GM23338 (cell line): ENCODE measurements at regions not wholly inside any gene's neighbourhood (a gene's known extent, or its start where the extent isn't known, plus 50 kb on each side); places are given as distances from the start of the nearest gene placed in this dataset.

Experiments used
- ATAC-seq: fragments of 200-7000 bp; cut with Tn5 transposase; 3 replicates; pipeline ENCODE4 v1.9.1; 2020
- DNase-seq: peaks from one replicate; pipeline ENCODE4 v3.0.0-alpha.2; 2015; ENCODE audit warnings: low spot score
- H2AFZ ChIP-seq: fragments of 200-600 bp; sonication (generic); 2 replicates; pipeline ENCODE4 v1.8.0; 2016; ENCODE audit warnings: antibody characterized with exemption, mild to moderate bottlenecking, moderate library complexity
- H3F3A ChIP-seq: fragments of 200-600 bp; sonication (generic); replicated peaks from 2 replicates; pipeline ENCODE4 v1.8.0; 2017; ENCODE audit warnings: antibody characterized with exemption, mixed run types, low read depth
- H3K27ac ChIP-seq: fragments of 200-600 bp; sonication (generic); 2 replicates; pipeline ENCODE4 v1.6.1; 2016; ENCODE audit warnings: low read depth
- H3K27me3 ChIP-seq: fragments of 200-600 bp; sonication (generic); 2 replicates; pipeline ENCODE4 v1.8.0; 2016; ENCODE audit warnings: mild to moderate bottlenecking, mixed run types, moderate library complexity; ENCODE audit not compliant: insufficient read depth
- H3K36me3 ChIP-seq: fragments of 200-600 bp; sonication (generic); 2 replicates; pipeline ENCODE4 v1.8.0; 2016; ENCODE audit warnings: mild to moderate bottlenecking; ENCODE audit not compliant: insufficient read depth
- H3K4me1 ChIP-seq: fragments of 200-600 bp; sonication (generic); 2 replicates; pipeline ENCODE4 v1.8.0; 2016; ENCODE audit warnings: mild to moderate bottlenecking, moderate library complexity; ENCODE audit not compliant: insufficient read depth
- H3K4me2 ChIP-seq: fragments of 200-600 bp; sonication (generic); 2 replicates; pipeline ENCODE4 v1.7.1; 2017; ENCODE audit warnings: mixed run types
- H3K4me3 ChIP-seq: fragments of 200-600 bp; sonication (generic); 2 replicates; pipeline ENCODE4 v1.6.1; 2016; ENCODE audit warnings: mixed run types
- H3K79me2 ChIP-seq: fragments of 200-600 bp; sonication (generic); replicated peaks from 2 replicates; pipeline ENCODE4 v1.8.0; 2017; ENCODE audit warnings: mild to moderate bottlenecking; ENCODE audit not compliant: insufficient read depth
- H3K9me2 ChIP-seq: fragments of 200-600 bp; sonication (generic); 2 replicates; pipeline ENCODE4 v1.8.0; 2017; ENCODE audit not compliant: insufficient read depth
- H4K20me1 ChIP-seq: fragments of 200-600 bp; sonication (generic); replicated peaks from 2 replicates; pipeline ENCODE4 v1.8.0; 2017; ENCODE audit warnings: mild to moderate bottlenecking; ENCODE audit not compliant: insufficient read depth
- H3K27ac Mint-ChIP-seq: 2 replicates; pipeline ENCODE4 v1.8.0; 2020; ENCODE audit warnings: inconsistent platforms, mild to moderate bottlenecking, moderate library complexity, mixed read lengths
- H3K27me3 Mint-ChIP-seq: 3 replicates; pipeline ENCODE4 v1.8.0; 2022; ENCODE audit warnings: low read depth, mild to moderate bottlenecking, moderate library complexity, mixed read lengths, inconsistent platforms; ENCODE audit not compliant: insufficient read depth, poor library complexity
- H3K36me3 Mint-ChIP-seq: 3 replicates; pipeline ENCODE4 v1.8.0; 2021; ENCODE audit warnings: low read depth, mild to moderate bottlenecking, inconsistent platforms, moderate library complexity, mixed read lengths
- H3K4me1 Mint-ChIP-seq: 3 replicates; pipeline ENCODE4 v1.8.0; 2020; ENCODE audit warnings: mild to moderate bottlenecking, inconsistent platforms, mixed read lengths
- H3K4me3 Mint-ChIP-seq: 3 replicates; pipeline ENCODE4 v1.8.0; 2021; ENCODE audit warnings: moderate library complexity, mild to moderate bottlenecking, inconsistent platforms, mixed read lengths
- H3K9me3 Mint-ChIP-seq: 3 replicates; pipeline ENCODE4 v1.8.0; 2020; ENCODE audit warnings: moderate library complexity, mild to moderate bottlenecking, inconsistent platforms, mixed read lengths
- CREB1 ChIP-seq: fragments of 250-450 bp; sonication (Bioruptor Pico); IDR thresholded peaks from 2 replicates; pipeline ENCODE4 v1.5.0; 2020; ENCODE audit warnings: low read depth, mild to moderate bottlenecking, moderate library complexity
- CTCF ChIP-seq, 2 experiments: fragments of 200-600 bp in 1 of 2; sonication (generic) in 1 of 2; conservative IDR thresholded peaks; 2 replicates each; pipeline versions ENCODE4 v1.5.1 to v1.6.1; 2016 to 2017; ENCODE audit warnings: antibody characterized with exemption in 2 of 2, low read depth in 2 of 2, mild to moderate bottlenecking in 2 of 2, moderate library complexity in 1 of 2
- ETS1 ChIP-seq: IDR thresholded peaks from 2 replicates; pipeline ENCODE4 v1.6.1; 2016; ENCODE audit warnings: antibody characterized with exemption
- EZH2 ChIP-seq: fragments of 200-600 bp; sonication (generic); IDR thresholded peaks from one replicate; pipeline ENCODE4 v1.8.0; 2017; ENCODE audit warnings: antibody characterized with exemption, mild to moderate bottlenecking, low read depth; ENCODE audit not compliant: unreplicated experiment
- JUNB ChIP-seq: IDR thresholded peaks from one replicate; pipeline ENCODE4 v1.6.1; 2016; ENCODE audit warnings: antibody characterized with exemption; ENCODE audit not compliant: unreplicated experiment
- REST ChIP-seq: IDR thresholded peaks from one replicate; pipeline ENCODE4 v1.6.1; 2018; ENCODE audit warnings: antibody characterized with exemption; ENCODE audit not compliant: unreplicated experiment
- ZNF114 ChIP-seq: fragments of 250-450 bp; sonication (Bioruptor Pico); IDR thresholded peaks from 2 replicates; pipeline ENCODE4 v1.5.0; 2020; ENCODE audit warnings: mild to moderate bottlenecking, moderate library complexity
- ZNF462 ChIP-seq: fragments of 250-450 bp; sonication (Bioruptor Pico); IDR thresholded peaks from 2 replicates; pipeline ENCODE4 v1.5.0; 2020; ENCODE audit warnings: mild to moderate bottlenecking, moderate library complexity

GRCh38 chr3:150216041-150216811 is 191.9 kb upstream of the TSC22D2 start:
- Mint-ChIP-seq H3K9me3 (peaks cover 8% of the 10 kb centered on the region; the same call in 1 of the 3 replicates), H3K4me3 (no peak overlapping the region), H3K4me1 (peaks cover 20% of the 10 kb centered on the region), H3K36me3 (no peaks in the 10 kb centered on the region; the same call in 2 of the 3 replicates), H3K27me3 (peaks cover 1% of the 10 kb centered on the region), H3K27ac (no peak overlapping the region)
- H3K9me2 ChIP-seq = peaks cover 3% of the 10 kb centered on the region; the same call in 1 of the 2 replicates
- peak; percentile 62 for ATAC-seq
- no peaks in the 10 kb centered on the region for H3K36me3 ChIP-seq
- peaks cover 14% of the 10 kb centered on the region for H3K4me1 ChIP-seq
- H3F3A ChIP-seq = no peaks in the 10 kb centered on the region
- no peak overlapping the region for H3K4me2 ChIP-seq
- H3K27me3 ChIP-seq = no peaks in the 10 kb centered on the region
- H4K20me1 ChIP-seq = no peaks in the 10 kb centered on the region
- H3K4me3 ChIP-seq = no peak overlapping the region
- no peak overlapping the region for H3K27ac ChIP-seq
- no peaks in the 10 kb centered on the region for H3K79me2 ChIP-seq
- peak overlapping the region; percentile 81 for H2AFZ ChIP-seq
- TF ChIP-seq ZNF114 (CRISPR knock-in tag) (no peak), CTCF (conservative IDR thresholded peaks at IDR 0.05; ENCODE audit: low read depth in 2 of 2) (no peak), CREB1 (no peak), JUNB (no peak), REST (no peak), EZH2 (no peak), ETS1 (no peak), ZNF462 (CRISPR knock-in tag) (no peak)
- DNase-seq = no peak
